ENCODE measurements at regions not wholly inside any gene's neighbourhood (a gene's known extent, or its start where the extent isn't known, plus 50 kb on each side); places are given as distances from the start of the nearest gene placed in this dataset.
A peak's percentile ranks its signal among the peaks of the same experiment; 100 is the strongest.

GRCh38 chr4:77308843-77309242 lies 151.8 kb downstream of the CCNG2 start:
- H3K4me1 Mint-ChIP-seq: 0 out of 4 replicates have a peak, but pooled peaks cover 0 to 4% of the 10 kb centered on the region in 2 experiments
- Histone ChIP-seq H3K4ac (ENCODE audit: low read depth, low read length) (no peak overlapping the region), H3K9me3 (ENCODE audit: control insufficient read depth, low read depth, low read length) (no peaks in the 10 kb centered on the region), H3K23ac (ENCODE audit: insufficient read length, low read depth, low read length) (no peak overlapping the region), H2BK12ac (ENCODE audit: insufficient read length, low read depth, low read length) (no peak overlapping the region), H4K8ac (replicated peaks; ENCODE audit: insufficient read length, low read depth, low read length) (no peak overlapping the region), H3K79me2 (ENCODE audit: insufficient read depth, low read length) (0 out of 2 replicates have a peak, but pooled peaks cover 3% of the 10 kb centered on the region), H3T11ph (ENCODE audit: low read length) (no peak overlapping the region), H3K79me1 (ENCODE audit: insufficient read depth, low read depth, low read length, poor library complexity, severe bottlenecking) (no peaks in the 10 kb centered on the region), H2BK15ac (ENCODE audit: low read depth, low read length) (no peak overlapping the region), H3K23me2 (ENCODE audit: insufficient read length, low read depth, low read length, poor library complexity, severe bottlenecking) (no peaks in the 10 kb centered on the region), H3K27ac (ENCODE audit: insufficient read length, low read depth, low read length) (no peak overlapping the region), H3K9ac (ENCODE audit: extremely low read depth, insufficient read length, low read length) (no peak overlapping the region), H3K56ac (ENCODE audit: insufficient read length, low read depth, low read length) (no peak overlapping the region), H2BK120ac (ENCODE audit: low read depth, low read length, poor library complexity, severe bottlenecking) (no peak overlapping the region), H2BK20ac (ENCODE audit: low read depth, low read length, poor library complexity, severe bottlenecking) (no peak overlapping the region), H2BK5ac (ENCODE audit: insufficient read length, low read length) (no peak overlapping the region), H3K14ac (ENCODE audit: insufficient read depth, low read length) (no peak overlapping the region), H3K4me1 (ENCODE audit: insufficient read depth, low read length) (no peaks in the 10 kb centered on the region), H2AK5ac (ENCODE audit: insufficient read length, low read length) (no peak overlapping the region), H4K20me1 (ENCODE audit: control insufficient read depth, insufficient read depth, insufficient read length) (no peaks in the 10 kb centered on the region), H2AFZ (ENCODE audit: low read length) (no peak overlapping the region), H3K18ac (ENCODE audit: insufficient read length, low read depth, low read length) (no peak overlapping the region), H3K4me2 (ENCODE audit: insufficient read depth, insufficient read length, low read length) (no peak overlapping the region), H4K91ac (ENCODE audit: insufficient read length, low read depth, low read length) (no peak overlapping the region), H3K27me3 (ENCODE audit: insufficient read depth, low read length) (no peaks in the 10 kb centered on the region), H4K5ac (ENCODE audit: insufficient read length, low read depth, low read length) (no peak overlapping the region)
- H3K4me3 Mint-ChIP-seq: no peak overlapping the region
- no peaks in the 10 kb centered on the region for H3K36me3 Mint-ChIP-seq (ENCODE audit: insufficient read depth in 1 of 3, low read depth in 3 of 3)
- TF ChIP-seq CTCF (conservative IDR thresholded peaks at IDR 0.05): peak; percentile 73
- no peak for DNase-seq
- H3K27ac Mint-ChIP-seq: no peak overlapping the region
- no peaks in the 10 kb centered on the region for H3K9me3 Mint-ChIP-seq
- WGBS (ENCODE audit: extremely low coverage, insufficient read length, low lambda C conversion rate): no CpG with 5 or more reads among the region's 1 CpG
- H3K27me3 Mint-ChIP-seq (ENCODE audit: low read depth): peaks cover 11% of the 10 kb centered on the region
